Coronary artery (tissue), 2 donors: ENCODE measurements at regions not wholly inside any gene's neighbourhood (a gene's known extent, or its start where the extent isn't known, plus 50 kb on each side); places are given as distances from the start of the nearest gene placed in this dataset.

Source experiments
- DNase-seq: peaks from one replicate; pipeline ENCODE4 v3.0.0-alpha.2; 2017; ENCODE audit warnings: low spot score
- H3K27ac ChIP-seq, 2 donors: fragments of 200-600 bp; sonication (generic); one replicate each; pipeline ENCODE4 v1.5.1; 2016 to 2019
- H3K4me3 ChIP-seq: fragments of 200-600 bp; sonication (generic); 2 replicates; pipeline ENCODE4 v1.5.1; 2016; ENCODE audit warnings: mild to moderate bottlenecking, moderate library complexity
- CTCF ChIP-seq: fragments of 200-600 bp; sonication (generic); IDR thresholded peaks from one replicate; pipeline ENCODE4 v1.5.1; 2019; ENCODE audit warnings: antibody characterized with exemption

GRCh38 chr12:74108729-74109128, 428.9 kb upstream of the ATXN7L3B start:
- no peak overlapping the region for H3K27ac ChIP-seq
- no peak overlapping the region for H3K4me3 ChIP-seq
- no peak for TF ChIP-seq CTCF
- no peak for DNase-seq

GRCh38 chr12:74111688-74112360, 425.8 kb upstream of the ATXN7L3B start:
- no peak for DNase-seq

DNA sequence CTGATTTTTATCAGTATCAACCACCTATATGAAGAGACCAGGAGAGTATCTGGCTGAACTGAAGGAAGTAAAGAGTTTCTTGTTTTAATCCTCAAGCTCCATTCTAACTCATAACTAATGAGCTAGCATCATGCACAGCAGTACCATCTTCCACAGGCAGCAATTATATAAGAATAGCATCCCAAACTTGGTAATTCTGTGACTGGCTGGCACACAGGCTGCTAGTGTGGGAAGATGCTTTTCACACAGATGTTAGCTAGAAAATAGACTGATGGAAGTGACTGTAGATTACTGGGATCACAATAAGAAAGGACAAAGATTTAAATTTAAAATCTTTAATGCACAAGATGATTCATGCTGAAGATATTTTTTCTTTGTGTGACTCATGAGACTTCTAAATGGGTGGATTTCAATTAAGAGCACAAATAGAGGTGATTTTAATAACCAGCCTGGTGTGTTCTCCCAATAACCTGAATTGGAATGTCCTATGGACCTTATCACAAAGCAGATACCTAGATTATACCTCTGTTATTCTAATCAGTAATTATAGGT, 417.7 kb upstream of the ATXN7L3B start:
- Histone ChIP-seq H3K27ac (no peak overlapping the region), H3K4me3 (no peak overlapping the region)
- DNase-seq = no peak
- TF ChIP-seq CTCF = no peak

More at GRCh38 chr12:74111688-74112360, 425.8 kb upstream of the ATXN7L3B start:
- Histone ChIP-seq H3K4me3 (no peak overlapping the region), H3K27ac (no peak overlapping the region)
- TF ChIP-seq CTCF = no peak

- H3K4me3 ChIP-seq = no peak overlapping the region
- no peak for DNase-seq
- no peak overlapping the region for H3K27ac ChIP-seq
- TF ChIP-seq CTCF = no peak
These were observed 417.0 kb upstream of the ATXN7L3B start for GRCh38 chr12:74120644-74121043.

- TF ChIP-seq CTCF = no peak
- Histone ChIP-seq H3K4me3 (no peak overlapping the region), H3K27ac (no peak overlapping the region)
- no peak for DNase-seq
These were observed 407.9 kb upstream of the ATXN7L3B start for GRCh38 chr12:74129702-74130101.

- Histone ChIP-seq H3K4me3 (no peak overlapping the region), H3K27ac (no peak overlapping the region)
- DNase-seq = no peak
- TF ChIP-seq CTCF = no peak
These were observed 393.2 kb upstream of the ATXN7L3B start for GRCh38 chr12:74144396-74144795.

- no peak for DNase-seq
- H3K27ac ChIP-seq = no peak overlapping the region
- no peak for TF ChIP-seq CTCF
- H3K4me3 ChIP-seq = no peak overlapping the region
These were observed 392.3 kb upstream of the ATXN7L3B start for GRCh38 chr12:74145328-74145727.
